ENCODE measurements at regions not wholly inside any gene's neighbourhood (a gene's known extent, or its start where the extent isn't known, plus 50 kb on each side); places are given as distances from the start of the nearest gene placed in this dataset.

DNA sequence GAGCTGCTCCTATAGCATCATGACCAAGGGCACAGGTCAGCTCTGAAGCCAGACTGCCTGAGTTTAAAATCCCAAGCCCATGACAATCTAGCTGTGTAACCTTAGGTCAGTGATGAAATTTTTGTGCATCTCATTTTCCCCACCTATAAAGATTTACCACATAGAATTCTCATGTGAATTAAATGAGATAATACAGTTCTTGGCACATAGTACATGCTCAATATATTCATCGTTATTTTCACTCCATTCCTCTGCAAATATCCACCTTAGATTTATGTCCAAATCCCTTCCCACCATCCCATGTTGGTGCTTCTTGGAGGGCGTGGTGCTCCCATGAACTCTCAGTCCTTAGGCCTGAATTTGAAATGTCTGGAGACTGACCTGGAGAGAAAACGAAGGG lies 300.1 kb downstream of the TLE3 start:
- Histone ChIP-seq H3K36me3 (ENCODE audit: control insufficient read depth in 2 of 2, insufficient read depth in 2 of 2, low read length in 2 of 2) (no peaks in the 10 kb centered on the region), H3K27ac (ENCODE audit: low read length) (no peak overlapping the region), H3K9ac (ENCODE audit: low read length in 2 of 2) (no peak overlapping the region), H3K27me3 (ENCODE audit: control insufficient read depth in 1 of 2, insufficient read depth in 2 of 2, low read length in 2 of 2) (no peaks in the 10 kb centered on the region), H3K4me3 (ENCODE audit: low read length in 2 of 2) (no peak overlapping the region), H3K4me1 (ENCODE audit: control insufficient read depth, insufficient read depth, low read length) (peaks cover 18% of the 10 kb centered on the region), H3K9me3 (ENCODE audit: control insufficient read depth in 2 of 2, low read length in 2 of 2) (no peaks in the 10 kb centered on the region)

DNA sequence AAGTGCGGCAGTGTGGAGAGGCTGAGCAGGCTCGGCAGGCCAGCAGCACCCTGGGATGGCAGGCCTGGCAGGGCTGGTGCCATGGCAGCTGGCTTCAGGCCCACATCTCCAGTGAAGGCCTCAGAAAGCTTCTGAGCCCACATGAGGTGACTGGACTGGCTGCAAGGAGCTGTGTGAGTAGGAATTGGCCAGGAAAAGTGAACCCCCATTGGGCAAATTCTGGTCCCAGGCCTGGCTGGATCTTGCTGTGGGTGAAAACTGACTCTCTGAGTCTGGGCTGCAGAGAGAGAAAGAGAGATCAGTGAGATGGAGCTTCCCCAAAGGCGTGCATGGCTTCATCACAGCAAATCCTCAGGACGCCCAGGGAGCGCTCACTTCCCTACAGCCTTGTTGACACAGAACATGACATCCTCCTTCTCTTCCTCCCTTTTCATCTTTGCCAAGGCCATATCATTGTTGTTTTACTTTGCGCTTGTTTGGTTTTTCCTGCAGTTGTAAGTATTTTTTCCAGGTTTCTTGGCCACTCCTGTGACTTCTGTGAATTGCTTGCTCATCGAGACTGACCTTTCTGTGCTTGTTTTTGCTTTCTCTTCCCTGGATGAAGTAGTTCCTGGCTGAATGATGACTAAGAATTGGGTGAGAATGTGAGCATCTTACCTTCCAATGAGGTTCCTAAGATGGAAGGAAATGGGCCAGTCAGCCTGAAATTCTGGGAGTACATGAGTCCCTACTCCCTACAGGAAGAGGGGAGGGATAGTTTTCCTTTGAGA lies 299.1 kb downstream of the TLE3 start:
- no peak overlapping the region for H3K27ac ChIP-seq (ENCODE audit: low read length)

DNA sequence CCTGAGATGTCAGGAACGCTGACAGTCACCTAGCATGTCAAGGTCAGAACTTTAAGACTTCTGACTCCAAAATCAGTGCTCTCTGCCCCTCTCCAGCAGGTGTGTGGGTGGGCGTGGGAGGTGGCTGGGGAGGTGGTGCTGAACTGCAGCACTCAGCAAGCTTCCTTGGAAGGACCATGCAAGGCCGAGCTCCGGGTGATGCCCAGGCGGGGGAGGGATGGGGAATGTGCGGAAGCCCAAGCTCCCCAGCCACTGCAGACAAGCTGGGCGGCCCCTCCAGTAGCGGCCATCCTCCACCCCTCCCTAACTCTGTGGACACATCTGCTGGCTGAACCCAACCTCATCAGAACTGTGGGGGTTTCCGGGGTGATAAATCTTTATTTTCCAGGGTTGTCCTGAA lies 296.6 kb downstream of the TLE3 start:
- Histone ChIP-seq H3K9ac (ENCODE audit: low read length in 2 of 2) (no peak overlapping the region), H3K4me1 (ENCODE audit: control insufficient read depth, insufficient read depth, low read length) (no peaks in the 10 kb centered on the region), H3K36me3 (ENCODE audit: control insufficient read depth in 2 of 2, insufficient read depth in 2 of 2, low read length in 2 of 2) (no peaks in the 10 kb centered on the region), H3K27ac (ENCODE audit: low read length) (no peak overlapping the region), H3K9me3 (ENCODE audit: control insufficient read depth in 2 of 2, low read length in 2 of 2) (no peaks in the 10 kb centered on the region), H3K4me3 (ENCODE audit: low read length in 2 of 2) (no peak overlapping the region), H3K27me3 (ENCODE audit: control insufficient read depth in 1 of 2, insufficient read depth in 2 of 2, low read length in 2 of 2) (peaks cover 0 to 8% of the 10 kb centered on the region in 2 donors)

More for the DNA sequence above, 299.1 kb downstream of the TLE3 start:
- Histone ChIP-seq H3K9ac (ENCODE audit: low read length in 2 of 2) (no peak overlapping the region), H3K27me3 (ENCODE audit: control insufficient read depth in 1 of 2, insufficient read depth in 2 of 2, low read length in 2 of 2) (no peaks in the 10 kb centered on the region), H3K4me1 (ENCODE audit: control insufficient read depth, insufficient read depth, low read length) (peaks cover 18% of the 10 kb centered on the region), H3K9me3 (ENCODE audit: control insufficient read depth in 2 of 2, low read length in 2 of 2) (no peaks in the 10 kb centered on the region), H3K36me3 (ENCODE audit: control insufficient read depth in 2 of 2, insufficient read depth in 2 of 2, low read length in 2 of 2) (no peaks in the 10 kb centered on the region), H3K4me3 (ENCODE audit: low read length in 2 of 2) (no peak overlapping the region)

DNA sequence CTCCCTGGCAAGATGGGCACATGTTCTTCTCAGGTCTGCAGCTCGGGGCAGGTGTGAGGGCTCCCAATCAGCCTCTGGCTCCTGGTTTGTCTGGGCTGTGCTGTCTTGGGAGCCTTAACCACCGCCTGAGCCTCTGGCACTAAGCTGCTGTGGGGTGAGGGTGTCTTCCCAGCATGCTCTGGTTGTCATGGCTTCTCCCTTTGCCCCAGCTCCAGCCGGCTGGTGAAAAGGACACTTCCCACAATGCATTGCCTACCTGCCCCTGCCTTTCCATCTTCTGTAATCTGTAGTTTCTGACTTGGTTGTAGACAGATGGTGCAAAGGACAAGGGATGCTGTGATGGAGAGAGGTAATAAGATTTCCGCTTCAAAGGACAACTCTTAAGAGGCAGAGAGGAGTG lies 295.3 kb downstream of the TLE3 start:
- no peak overlapping the region for H3K4me3 ChIP-seq (ENCODE audit: low read length in 2 of 2)
- H3K36me3 ChIP-seq (ENCODE audit: control insufficient read depth in 2 of 2, insufficient read depth in 2 of 2, low read length in 2 of 2), result no peaks in the 10 kb centered on the region
- no peak overlapping the region for H3K9ac ChIP-seq (ENCODE audit: low read length in 2 of 2)
- H3K27ac ChIP-seq (ENCODE audit: low read length), result no peak overlapping the region
- no peaks in the 10 kb centered on the region for H3K9me3 ChIP-seq (ENCODE audit: control insufficient read depth in 2 of 2, low read length in 2 of 2)
- peaks cover 3% of the 10 kb centered on the region for H3K4me1 ChIP-seq (ENCODE audit: control insufficient read depth, insufficient read depth, low read length)
- H3K27me3 ChIP-seq (ENCODE audit: control insufficient read depth in 1 of 2, insufficient read depth in 2 of 2, low read length in 2 of 2), result peaks cover 0 to 8% of the 10 kb centered on the region in 2 donors

- Histone ChIP-seq H3K27me3 (ENCODE audit: control insufficient read depth in 1 of 2, insufficient read depth in 2 of 2, low read length in 2 of 2) (peaks cover 0 to 8% of the 10 kb centered on the region in 2 donors), H3K9me3 (ENCODE audit: control insufficient read depth in 2 of 2, low read length in 2 of 2) (no peaks in the 10 kb centered on the region), H3K4me1 (ENCODE audit: control insufficient read depth, insufficient read depth, low read length) (peaks cover 3% of the 10 kb centered on the region), H3K27ac (ENCODE audit: low read length) (no peak overlapping the region), H3K4me3 (ENCODE audit: low read length in 2 of 2) (no peak overlapping the region), H3K9ac (ENCODE audit: low read length in 2 of 2) (no peak overlapping the region), H3K36me3 (ENCODE audit: control insufficient read depth in 2 of 2, insufficient read depth in 2 of 2, low read length in 2 of 2) (no peaks in the 10 kb centered on the region)
Observed at GRCh38 chr15:69804786-69805185, 292.9 kb downstream of the TLE3 start.

GRCh38 chr15:69805248-69805953 lies 292.3 kb downstream of the TLE3 start:
- Histone ChIP-seq H3K9ac (ENCODE audit: low read length in 2 of 2) (no peak overlapping the region), H3K36me3 (ENCODE audit: control insufficient read depth in 2 of 2, insufficient read depth in 2 of 2, low read length in 2 of 2) (no peaks in the 10 kb centered on the region), H3K27me3 (ENCODE audit: control insufficient read depth in 1 of 2, insufficient read depth in 2 of 2, low read length in 2 of 2) (peaks cover 0 to 8% of the 10 kb centered on the region in 2 donors), H3K27ac (ENCODE audit: low read length) (no peak overlapping the region), H3K4me3 (ENCODE audit: low read length in 2 of 2) (no peak overlapping the region), H3K4me1 (ENCODE audit: control insufficient read depth, insufficient read depth, low read length) (peaks cover 3% of the 10 kb centered on the region), H3K9me3 (ENCODE audit: control insufficient read depth in 2 of 2, low read length in 2 of 2) (no peaks in the 10 kb centered on the region)

GRCh38 chr15:69806287-69806915 lies 291.3 kb downstream of the TLE3 start:
- Histone ChIP-seq H3K36me3 (ENCODE audit: control insufficient read depth in 2 of 2, insufficient read depth in 2 of 2, low read length in 2 of 2) (no peaks in the 10 kb centered on the region), H3K27ac (ENCODE audit: low read length) (no peak overlapping the region), H3K27me3 (ENCODE audit: control insufficient read depth in 1 of 2, insufficient read depth in 2 of 2, low read length in 2 of 2) (peaks cover 0 to 8% of the 10 kb centered on the region in 2 donors), H3K9me3 (ENCODE audit: control insufficient read depth in 2 of 2, low read length in 2 of 2) (no peaks in the 10 kb centered on the region), H3K9ac (ENCODE audit: low read length in 2 of 2) (no peak overlapping the region), H3K4me3 (ENCODE audit: low read length in 2 of 2) (no peak overlapping the region), H3K4me1 (ENCODE audit: control insufficient read depth, insufficient read depth, low read length) (peaks cover 3% of the 10 kb centered on the region)

GRCh38 chr15:69807721-69808120 lies 290.0 kb downstream of the TLE3 start:
- Histone ChIP-seq H3K9me3 (ENCODE audit: control insufficient read depth in 2 of 2, low read length in 2 of 2) (no peaks in the 10 kb centered on the region), H3K9ac (ENCODE audit: low read length in 2 of 2) (no peak overlapping the region), H3K27ac (ENCODE audit: low read length) (no peak overlapping the region), H3K36me3 (ENCODE audit: control insufficient read depth in 2 of 2, insufficient read depth in 2 of 2, low read length in 2 of 2) (no peaks in the 10 kb centered on the region), H3K4me1 (ENCODE audit: control insufficient read depth, insufficient read depth, low read length) (peaks cover 3% of the 10 kb centered on the region), H3K27me3 (ENCODE audit: control insufficient read depth in 1 of 2, insufficient read depth in 2 of 2, low read length in 2 of 2) (peaks cover 0 to 8% of the 10 kb centered on the region in 2 donors), H3K4me3 (ENCODE audit: low read length in 2 of 2) (peak overlapping the region in 1 of 2 donors; percentile 15)

- peaks cover 3% of the 10 kb centered on the region for H3K4me1 ChIP-seq (ENCODE audit: control insufficient read depth, insufficient read depth, low read length)
- no peaks in the 10 kb centered on the region for H3K36me3 ChIP-seq (ENCODE audit: control insufficient read depth in 2 of 2, insufficient read depth in 2 of 2, low read length in 2 of 2)
- H3K4me3 ChIP-seq (ENCODE audit: low read length in 2 of 2), result no peak overlapping the region
- peaks cover 0 to 8% of the 10 kb centered on the region in 2 donors for H3K27me3 ChIP-seq (ENCODE audit: control insufficient read depth in 1 of 2, insufficient read depth in 2 of 2, low read length in 2 of 2)
- no peak overlapping the region for H3K27ac ChIP-seq (ENCODE audit: low read length)
- no peak overlapping the region for H3K9ac ChIP-seq (ENCODE audit: low read length in 2 of 2)
- no peaks in the 10 kb centered on the region for H3K9me3 ChIP-seq (ENCODE audit: control insufficient read depth in 2 of 2, low read length in 2 of 2)
Observed at GRCh38 chr15:69808756-69809155, 289.0 kb downstream of the TLE3 start.

DNA sequence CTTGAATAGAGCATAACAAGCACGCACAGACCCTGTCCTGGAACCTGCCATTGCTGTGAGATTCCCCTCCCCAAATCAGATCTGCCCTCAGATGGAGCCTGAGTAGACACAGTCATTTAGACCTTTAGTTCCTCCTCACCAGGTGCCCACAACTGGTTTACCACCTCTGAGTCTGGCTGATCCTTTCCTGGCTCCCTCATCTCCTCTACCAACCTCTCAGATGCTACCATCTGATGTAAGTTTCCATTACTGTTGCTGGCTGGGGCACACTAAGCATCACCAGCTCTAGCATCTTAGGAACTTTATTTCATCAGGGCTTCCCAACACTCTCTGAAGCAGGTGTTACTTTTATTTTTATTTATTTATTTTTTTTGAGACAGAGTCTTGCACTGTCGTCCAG lies 288.3 kb downstream of the TLE3 start:
- H3K27ac ChIP-seq (ENCODE audit: low read length), result no peak overlapping the region

More for the DNA sequence above, 288.3 kb downstream of the TLE3 start:
- H3K9me3 ChIP-seq (ENCODE audit: control insufficient read depth in 2 of 2, low read length in 2 of 2), result no peaks in the 10 kb centered on the region
- peaks cover 0 to 4% of the 10 kb centered on the region in 2 donors for H3K27me3 ChIP-seq (ENCODE audit: control insufficient read depth in 1 of 2, insufficient read depth in 2 of 2, low read length in 2 of 2)
- H3K36me3 ChIP-seq (ENCODE audit: control insufficient read depth in 2 of 2, insufficient read depth in 2 of 2, low read length in 2 of 2), result no peaks in the 10 kb centered on the region
- no peak overlapping the region for H3K9ac ChIP-seq (ENCODE audit: low read length in 2 of 2)
- peaks cover 3% of the 10 kb centered on the region for H3K4me1 ChIP-seq (ENCODE audit: control insufficient read depth, insufficient read depth, low read length)
- H3K4me3 ChIP-seq (ENCODE audit: low read length in 2 of 2), result no peak overlapping the region

Measured in stomach smooth muscle (tissue), 2 donors.